ENCODE measurements at regions not wholly inside any gene's neighbourhood (a gene's known extent, or its start where the extent isn't known, plus 50 kb on each side); places are given as distances from the start of the nearest gene placed in this dataset.

DNA sequence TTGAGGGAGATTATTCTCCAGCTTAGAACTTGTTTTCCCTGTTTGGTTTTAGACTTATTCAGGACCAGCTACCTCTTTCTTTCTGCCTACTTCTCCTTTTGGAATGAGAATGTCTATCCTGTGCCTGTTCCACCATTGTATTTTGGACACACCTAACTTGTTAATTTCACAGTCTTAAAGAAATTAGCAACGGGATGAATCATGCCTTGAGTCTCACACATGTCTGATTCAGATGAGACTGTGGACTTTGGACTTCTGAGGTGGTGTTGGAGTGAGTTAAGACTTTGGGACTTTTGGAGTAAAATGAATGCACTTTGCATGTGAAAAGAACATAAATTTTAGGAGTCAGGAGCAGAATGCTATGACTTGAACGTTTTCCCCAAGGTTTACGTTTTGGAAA lies 581.4 kb downstream of the CDH11 start:
- no peak for DNase-seq (ENCODE audit: low read depth)

GRCh38 chr16:64539811-64540371 lies 582.0 kb downstream of the CDH11 start:
- DNase-seq (ENCODE audit: low read depth) = no peak

DNA sequence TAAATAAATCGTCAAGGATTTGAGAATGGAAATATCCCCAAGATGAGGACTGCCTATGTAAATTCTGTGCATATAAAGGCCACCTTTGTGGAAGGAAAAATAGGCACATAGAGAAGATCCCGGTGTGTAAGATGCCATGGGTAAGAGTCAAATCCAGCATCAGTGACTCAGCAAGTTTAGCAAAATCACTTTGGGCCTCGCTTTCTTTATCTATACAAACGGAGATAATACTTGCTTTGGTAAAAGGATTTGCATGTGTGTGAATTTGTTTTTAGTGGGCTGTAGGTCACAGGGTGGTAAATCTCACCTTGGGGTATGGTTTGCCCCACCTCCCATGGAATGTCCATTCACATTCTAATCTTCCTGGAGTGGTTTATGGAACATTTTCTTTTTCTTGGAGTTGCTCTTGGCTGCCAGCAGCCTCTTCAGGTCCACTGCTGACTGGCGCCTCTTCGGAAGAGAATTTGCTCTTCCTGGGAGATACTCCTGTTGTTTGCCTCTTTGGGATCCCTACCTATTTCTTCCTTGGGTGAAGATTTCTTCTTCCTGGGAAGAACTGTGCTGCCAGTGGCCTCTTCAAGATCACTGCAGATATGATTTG lies 587.6 kb downstream of the CDH11 start:
- DNase-seq (ENCODE audit: low read depth) = no peak

DNA sequence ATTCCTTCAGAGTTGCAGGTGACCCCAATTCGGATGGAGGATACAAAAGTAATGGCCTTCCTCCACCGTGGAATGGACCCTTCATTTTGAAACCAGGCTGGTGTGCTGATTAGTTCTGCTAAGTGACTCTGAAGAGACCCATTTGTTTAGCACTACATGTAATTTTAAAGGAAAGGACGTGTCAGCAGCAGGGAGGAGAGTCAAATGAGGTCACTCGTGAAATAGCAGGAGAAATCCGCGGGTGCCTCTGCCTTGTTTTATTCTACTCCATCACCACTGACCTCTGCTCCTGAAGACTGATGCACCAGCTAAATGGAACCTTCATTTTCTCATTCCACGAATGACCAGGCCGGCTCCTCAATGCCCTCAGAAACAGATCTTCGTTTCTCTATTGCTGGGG lies 589.2 kb downstream of the CDH11 start:
- no peak for DNase-seq (ENCODE audit: low read depth)

DNA sequence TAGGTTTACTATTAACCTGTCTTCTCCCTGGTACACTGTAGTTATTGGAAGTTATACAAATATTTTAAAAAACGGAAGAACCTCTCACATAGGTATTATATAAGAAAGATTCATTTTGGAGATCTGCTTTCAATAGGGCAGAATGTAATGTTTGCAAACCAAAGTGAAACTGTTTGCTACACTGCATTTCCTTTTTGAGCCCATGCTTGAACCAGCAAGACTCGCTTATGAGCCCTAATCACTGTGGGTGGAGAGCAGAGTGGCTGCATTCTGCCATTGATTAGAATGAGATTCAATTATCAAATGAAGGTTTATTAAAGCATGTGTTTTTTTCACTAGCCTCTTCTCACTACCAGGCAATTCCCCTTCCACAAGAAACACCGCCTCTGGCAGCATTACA lies 589.7 kb downstream of the CDH11 start:
- no peak for DNase-seq (ENCODE audit: low read depth)

GRCh38 chr16:64531401-64531800 lies 590.5 kb downstream of the CDH11 start:
- DNase-seq (ENCODE audit: low read depth) = no peak

DNA sequence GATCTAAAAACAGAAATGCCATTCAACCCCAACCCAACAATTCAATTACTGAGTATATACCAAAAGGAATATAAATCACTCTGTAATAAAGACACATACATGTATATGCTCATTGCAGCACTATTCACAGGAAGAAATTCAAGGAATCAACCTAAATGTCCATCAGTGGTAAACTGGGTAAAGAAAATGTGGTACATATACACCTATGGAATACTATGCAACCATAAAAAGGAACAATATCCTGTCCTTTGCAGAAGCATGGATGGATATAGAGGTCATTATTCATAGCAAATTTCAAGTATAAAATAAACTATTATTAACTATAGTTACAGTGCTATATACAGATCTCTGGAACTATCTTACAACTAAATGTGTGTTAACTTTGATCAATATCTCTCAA lies 599.3 kb downstream of the CDH11 start:
- no peak for DNase-seq (ENCODE audit: low read depth)

- no peak for DNase-seq (ENCODE audit: low read depth)
Observed at GRCh38 chr16:64513871-64514270, 608.0 kb downstream of the CDH11 start.

GRCh38 chr16:64507240-64508024 lies 614.4 kb downstream of the CDH11 start:
- no peak for DNase-seq (ENCODE audit: low read depth)

DNA sequence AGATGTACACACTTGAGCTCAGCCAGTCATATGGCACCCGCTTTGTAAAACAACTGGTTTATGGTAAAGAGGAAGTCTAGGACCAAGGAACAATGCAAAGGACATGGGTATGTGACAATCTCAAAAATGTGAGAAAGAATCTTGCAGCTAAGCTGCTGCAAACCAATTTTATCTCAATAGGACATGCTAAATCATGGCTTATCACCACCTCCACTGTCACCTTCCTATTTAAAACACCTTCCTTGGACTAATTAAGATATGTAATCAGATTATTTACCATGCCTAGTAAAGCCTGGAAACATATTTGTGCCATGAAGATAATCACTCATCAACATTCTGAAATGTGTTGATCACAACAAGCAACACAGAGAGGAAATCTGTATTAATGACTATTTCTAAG lies 622.7 kb downstream of the CDH11 start:
- DNase-seq (ENCODE audit: low read depth) = no peak

DNA sequence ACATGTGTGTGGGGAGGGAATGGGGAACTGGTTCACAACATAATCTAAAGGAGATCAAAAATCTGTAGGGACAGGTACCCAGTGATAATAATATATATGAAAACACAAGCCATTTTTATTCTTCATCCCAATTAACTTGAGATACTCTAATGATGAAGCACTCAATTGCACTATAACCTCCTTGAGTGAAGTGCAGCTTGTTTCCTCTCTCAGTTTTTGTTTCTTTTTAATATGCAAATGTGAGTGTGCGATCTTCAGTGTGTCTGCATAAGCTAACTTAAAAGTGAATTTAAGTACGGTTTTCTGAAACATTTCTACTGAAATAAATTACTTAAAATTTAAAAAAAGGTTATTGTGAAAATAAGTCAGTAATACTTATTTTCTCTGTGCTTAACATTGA lies 623.5 kb downstream of the CDH11 start:
- DNase-seq (ENCODE audit: low read depth) = no peak

- DNase-seq (ENCODE audit: low read depth) = no peak
Observed at GRCh38 chr16:64493709-64494108, 628.2 kb downstream of the CDH11 start.

DNA sequence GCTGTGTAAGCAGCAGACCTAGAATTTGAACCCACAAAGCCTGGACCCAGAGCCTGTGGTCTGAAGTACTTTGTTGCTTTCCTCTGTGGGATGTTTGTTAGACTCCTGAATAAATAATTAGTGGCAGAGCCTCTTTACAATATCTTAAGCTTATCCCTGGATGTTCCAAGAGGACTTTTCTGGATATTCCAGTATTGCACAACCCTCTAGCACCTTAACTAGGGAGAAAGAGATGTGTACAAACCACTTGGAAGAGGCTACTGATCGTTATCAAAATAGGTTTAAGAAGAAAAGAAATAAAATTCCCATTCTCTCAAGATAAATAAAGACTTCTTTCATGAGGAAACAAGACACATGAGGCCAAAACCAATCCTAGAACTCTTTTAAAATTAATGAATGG lies 632.4 kb downstream of the CDH11 start:
- DNase-seq (ENCODE audit: low read depth) = no peak

DNA sequence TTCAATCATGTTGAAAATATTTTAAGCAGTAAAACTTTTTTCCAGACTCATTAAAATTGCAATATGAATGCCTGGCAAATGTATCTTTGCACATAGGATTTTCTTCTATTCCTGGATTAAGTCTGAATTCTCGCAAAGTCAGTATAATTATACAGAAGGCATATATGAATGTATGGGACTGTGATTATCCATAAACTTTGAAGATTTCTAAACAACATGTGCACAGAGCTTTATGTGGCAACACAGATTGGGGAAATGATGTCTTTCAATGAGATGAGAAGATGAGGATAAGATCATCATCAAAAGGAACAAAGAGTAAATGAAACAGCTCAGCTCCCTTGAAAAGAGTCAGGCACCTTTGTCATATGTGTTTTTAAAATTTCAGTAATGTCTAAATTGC lies 635.3 kb downstream of the CDH11 start:
- no peak for DNase-seq (ENCODE audit: low read depth)

- DNase-seq (ENCODE audit: low read depth) = peak; percentile 6
Observed at GRCh38 chr16:64481497-64481896, 640.4 kb downstream of the CDH11 start.

GRCh38 chr16:64478252-64478906 lies 643.5 kb downstream of the CDH11 start:
- DNase-seq (ENCODE audit: low read depth) = peak; percentile 68

- DNase-seq (ENCODE audit: low read depth) = no peak
Observed at GRCh38 chr16:64475627-64476351, 646.1 kb downstream of the CDH11 start.

DNA sequence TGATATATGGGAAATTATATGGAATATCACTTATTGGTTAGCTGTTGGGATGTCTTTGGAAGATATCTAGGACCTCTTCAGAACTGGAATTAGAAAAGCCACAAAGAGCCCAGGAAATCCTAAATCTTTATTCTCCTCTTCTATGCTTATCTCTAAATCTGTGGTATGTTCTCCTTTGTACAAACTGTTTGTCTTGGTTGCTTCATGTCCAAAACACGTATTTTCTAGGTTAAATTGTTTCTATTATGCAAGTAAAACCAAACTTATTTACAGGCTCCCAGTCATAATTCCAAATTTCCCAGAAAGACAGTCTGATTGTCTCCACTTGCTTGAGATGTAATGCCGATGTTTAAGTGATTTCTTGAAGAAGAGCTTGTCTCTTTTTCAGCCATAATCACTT lies 650.9 kb downstream of the CDH11 start:
- no peak for DNase-seq (ENCODE audit: low read depth)

- no peak for DNase-seq (ENCODE audit: low read depth)
Observed at GRCh38 chr16:64469906-64470702, 651.8 kb downstream of the CDH11 start.

DNA sequence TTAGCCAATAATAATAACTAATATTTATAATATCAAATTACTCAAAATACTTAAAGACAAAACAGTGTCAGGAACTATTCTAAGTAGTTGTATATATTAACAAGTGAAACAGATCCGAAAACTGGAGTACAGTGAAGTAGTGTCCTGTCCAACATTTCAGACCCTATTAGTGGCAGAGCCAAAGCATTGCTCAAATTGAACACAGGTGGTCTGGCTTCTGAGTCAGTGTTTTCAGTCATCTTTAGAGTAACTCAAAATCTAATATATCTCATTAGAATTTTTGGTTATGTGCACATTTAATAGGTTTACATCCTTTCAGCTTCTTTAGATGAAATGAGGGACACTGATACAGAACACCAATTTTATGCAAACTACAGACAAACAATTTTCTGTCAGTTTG lies 652.5 kb downstream of the CDH11 start:
- no peak for DNase-seq (ENCODE audit: low read depth)

- DNase-seq (ENCODE audit: low read depth) = no peak
Observed at GRCh38 chr16:64468515-64469090, 653.3 kb downstream of the CDH11 start.
